Neural progenitor cell (in vitro differentiated cells): ENCODE measurements at regions not wholly inside any gene's neighbourhood (a gene's known extent, or its start where the extent isn't known, plus 50 kb on each side); places are given as distances from the start of the nearest gene placed in this dataset.

Experiments used
- DNase-seq: peaks from one replicate; pipeline ENCODE4 v3.0.0-alpha.2; 2016; ENCODE audit warnings: low spot score
- H2AFZ ChIP-seq: fragments of 200-600 bp; sonication (generic); replicated peaks from 2 replicates; pipeline ENCODE4 v1.6.1; 2016; ENCODE audit warnings: antibody characterized with exemption
- H3F3A ChIP-seq: fragments of 200-600 bp; sonication (generic); 2 replicates; pipeline ENCODE4 v1.6.1; 2016; ENCODE audit warnings: antibody characterized with exemption, low read depth
- H3K27ac ChIP-seq: fragments of 200-600 bp; sonication (generic); 2 replicates; pipeline ENCODE4 v1.5.1; 2016; ENCODE audit warnings: mild to moderate bottlenecking
- H3K27me3 ChIP-seq: fragments of 200-600 bp; sonication (generic); 2 replicates; pipeline ENCODE4 v1.6.1; 2016; ENCODE audit warnings: mild to moderate bottlenecking, moderate library complexity
- H3K36me3 ChIP-seq: fragments of 200-600 bp; sonication (generic); 2 replicates; pipeline ENCODE4 v1.5.1; 2016
- H3K4me1 ChIP-seq: fragments of 200-600 bp; sonication (generic); 2 replicates; pipeline ENCODE4 v1.6.1; 2016; ENCODE audit warnings: mixed run types
- H3K4me2 ChIP-seq: fragments of 200-600 bp; sonication (generic); 2 replicates; pipeline ENCODE4 v1.6.1; 2016
- H3K4me3 ChIP-seq: fragments of 200-600 bp; sonication (generic); 2 replicates; pipeline ENCODE4 v1.5.1; 2016
- H3K79me2 ChIP-seq: fragments of 200-600 bp; sonication (generic); 2 replicates; pipeline ENCODE4 v1.6.1; 2016; ENCODE audit warnings: low read depth
- H3K9ac ChIP-seq: fragments of 200-600 bp; sonication (generic); 2 replicates; pipeline ENCODE4 v1.6.1; 2016
- H3K9me3 ChIP-seq: fragments of 200-600 bp; sonication (generic); 2 replicates; pipeline ENCODE4 v1.5.1; 2016; ENCODE audit warnings: low read depth
- H4K20me1 ChIP-seq: fragments of 200-600 bp; sonication (generic); 2 replicates; pipeline ENCODE4 v1.6.1; 2016; ENCODE audit warnings: low read depth
- H3K27ac Mint-ChIP-seq: 3 replicates; pipeline ENCODE4 v1.8.0; 2021; ENCODE audit warnings: mixed read lengths
- H3K27me3 Mint-ChIP-seq: 2 replicates; pipeline ENCODE4 v1.8.0; 2022; ENCODE audit warnings: low read depth, mild to moderate bottlenecking, inconsistent platforms, moderate library complexity, mixed read lengths; ENCODE audit not compliant: insufficient read depth
- H3K36me3 Mint-ChIP-seq: 3 replicates; pipeline ENCODE4 v1.8.0; 2021; ENCODE audit warnings: mixed read lengths
- H3K4me1 Mint-ChIP-seq: 3 replicates; pipeline ENCODE4 v1.8.0; 2021; ENCODE audit warnings: mixed read lengths
- H3K4me3 Mint-ChIP-seq: 3 replicates; pipeline ENCODE4 v1.8.0; 2021; ENCODE audit warnings: mild to moderate bottlenecking, moderate library complexity, mixed read lengths
- H3K9me3 Mint-ChIP-seq: 3 replicates; pipeline ENCODE4 v1.8.0; 2020; ENCODE audit warnings: mixed read lengths
- CTCF ChIP-seq: fragments of 200-600 bp; sonication (generic); IDR thresholded peaks from 2 replicates; pipeline ENCODE4 v1.5.1; 2017; ENCODE audit warnings: antibody characterized with exemption, mild to moderate bottlenecking
- EZH2 ChIP-seq: fragments of 200-600 bp; sonication (generic); IDR thresholded peaks from 2 replicates; pipeline ENCODE4 v1.6.1; 2017; ENCODE audit warnings: antibody characterized with exemption, mild to moderate bottlenecking, moderate library complexity
- EZH2phosphoT487 ChIP-seq: fragments of 200-600 bp; sonication (generic); IDR thresholded peaks from 2 replicates; pipeline ENCODE4 v1.6.1; 2017; ENCODE audit warnings: antibody characterized with exemption

DNA sequence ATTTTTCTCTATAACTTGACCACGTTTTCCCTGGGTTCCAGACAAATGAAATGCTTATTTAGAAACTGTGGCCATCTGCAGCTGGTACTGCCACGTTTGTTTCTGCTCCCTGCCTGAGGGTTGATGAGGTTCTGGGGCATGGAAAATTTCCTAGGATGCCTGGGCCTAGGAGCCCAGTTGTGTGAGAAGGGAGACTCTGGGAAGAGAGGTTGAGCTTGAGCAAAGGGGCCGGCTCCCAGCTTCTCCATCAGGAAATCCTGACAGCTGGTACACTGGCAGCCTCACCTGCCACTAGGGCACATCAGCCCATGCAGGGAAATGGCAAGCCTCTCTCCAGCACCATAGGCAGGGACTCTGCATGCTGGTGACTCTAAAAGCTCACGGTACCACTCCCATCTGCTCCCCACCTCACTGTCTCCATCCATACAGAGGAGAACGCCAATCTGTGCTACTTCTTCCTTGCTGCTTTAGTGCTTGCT, 165.4 kb upstream of the PPP2R3A start:
- Histone ChIP-seq H3F3A (no peaks in the 10 kb centered on the region), H3K4me1 (peaks cover 13% of the 10 kb centered on the region), H3K36me3 (no peaks in the 10 kb centered on the region), H3K27ac (no peak overlapping the region), H3K4me2 (no peak overlapping the region), H2AFZ (no peak overlapping the region), H3K9me3 (no peaks in the 10 kb centered on the region), H3K27me3 (no peaks in the 10 kb centered on the region), H4K20me1 (no peaks in the 10 kb centered on the region), H3K9ac (no peak overlapping the region), H3K4me3 (no peak overlapping the region), H3K79me2 (no peaks in the 10 kb centered on the region)
- H3K36me3 Mint-ChIP-seq = no peaks in the 10 kb centered on the region
- TF ChIP-seq EZH2 = no peak
- TF ChIP-seq CTCF = no peak
- TF ChIP-seq EZH2phosphoT487 = no peak
- peaks cover 18% of the 10 kb centered on the region for H3K4me1 Mint-ChIP-seq
- no peak for DNase-seq
- H3K27ac Mint-ChIP-seq = peak overlapping the region; percentile 42
- no peak overlapping the region for H3K4me3 Mint-ChIP-seq
- no peaks in the 10 kb centered on the region for H3K9me3 Mint-ChIP-seq
- H3K27me3 Mint-ChIP-seq = peaks cover 8% of the 10 kb centered on the region

GRCh38 chr3:135801018-135801417, 164.5 kb upstream of the PPP2R3A start:
- H4K20me1 ChIP-seq = no peaks in the 10 kb centered on the region
- H3K79me2 ChIP-seq = no peaks in the 10 kb centered on the region
- H3K9ac ChIP-seq = no peak overlapping the region
- H3K4me3 ChIP-seq = no peak overlapping the region
- H3K36me3 Mint-ChIP-seq = no peaks in the 10 kb centered on the region
- peak overlapping the region; percentile 25 for H3K27ac Mint-ChIP-seq
- H3K4me1 Mint-ChIP-seq = peaks cover 23% of the 10 kb centered on the region
- H3K27ac ChIP-seq = no peak overlapping the region
- H3K4me1 ChIP-seq = peaks cover 16% of the 10 kb centered on the region
- no peak overlapping the region for H3K4me2 ChIP-seq
- H3K9me3 ChIP-seq = no peaks in the 10 kb centered on the region
- no peaks in the 10 kb centered on the region for H3K9me3 Mint-ChIP-seq
- TF ChIP-seq CTCF (no peak), EZH2 (no peak), EZH2phosphoT487 (no peak)
- H3K27me3 Mint-ChIP-seq = peaks cover 8% of the 10 kb centered on the region
- H3F3A ChIP-seq = no peaks in the 10 kb centered on the region
- no peak overlapping the region for H2AFZ ChIP-seq
- no peaks in the 10 kb centered on the region for H3K36me3 ChIP-seq
- no peak for DNase-seq
- no peaks in the 10 kb centered on the region for H3K27me3 ChIP-seq
- no peak overlapping the region for H3K4me3 Mint-ChIP-seq

GRCh38 chr3:135802171-135802570, 163.4 kb upstream of the PPP2R3A start:
- Mint-ChIP-seq H3K4me3 (no peak overlapping the region), H3K27ac (no peak overlapping the region), H3K27me3 (peaks cover 6% of the 10 kb centered on the region), H3K4me1 (peaks cover 34% of the 10 kb centered on the region), H3K9me3 (no peaks in the 10 kb centered on the region), H3K36me3 (no peaks in the 10 kb centered on the region)
- H3K79me2 ChIP-seq = no peaks in the 10 kb centered on the region
- H4K20me1 ChIP-seq = no peaks in the 10 kb centered on the region
- no peaks in the 10 kb centered on the region for H3K27me3 ChIP-seq
- H3K36me3 ChIP-seq = no peaks in the 10 kb centered on the region
- TF ChIP-seq CTCF (no peak), EZH2phosphoT487 (no peak), EZH2 (no peak)
- no peak overlapping the region for H2AFZ ChIP-seq
- no peak overlapping the region for H3K9ac ChIP-seq
- H3K9me3 ChIP-seq = no peaks in the 10 kb centered on the region
- peaks cover 26% of the 10 kb centered on the region for H3K4me1 ChIP-seq
- no peak for DNase-seq
- H3K4me3 ChIP-seq = no peak overlapping the region
- no peak overlapping the region for H3K4me2 ChIP-seq
- H3F3A ChIP-seq = peaks cover 2% of the 10 kb centered on the region
- H3K27ac ChIP-seq = no peak overlapping the region
